BJ (cell line): ENCODE measurements at regions not wholly inside any gene's neighbourhood (a gene's known extent, or its start where the extent isn't known, plus 50 kb on each side); places are given as distances from the start of the nearest gene placed in this dataset.

Experiments used
- CTCF ChIA-PET: fragments of 350-600 bp; formaldehyde crosslinking; extraction: SDS; loops from one replicate; lab custom pipeline; 2021; ENCODE audit warnings: antibody characterized with exemption, inconsistent platforms; lab: Yijun Ruan, JAX
- POLR2A ChIA-PET: fragments of 300-600 bp; sonication (Branson Sonifier 250); formaldehyde crosslinking; extraction: SDS; loops from one replicate; lab custom pipeline; 2021; ENCODE audit warnings: antibody characterized with exemption; lab: Charles Lee
- DNase-seq: peaks from one replicate; pipeline ENCODE4 v3.0.0-alpha.2; 2011; ENCODE audit warnings: low read depth
- H3K27me3 ChIP-seq: 2 replicates; pipeline ENCODE4 v1.6.0; 2011; ENCODE audit warnings: low read length; ENCODE audit not compliant: control insufficient read depth, insufficient read depth
- H3K36me3 ChIP-seq: 2 replicates; pipeline ENCODE4 v1.5.1; 2011; ENCODE audit warnings: low read length; ENCODE audit not compliant: control insufficient read depth, insufficient read depth
- H3K4me3 ChIP-seq: 2 replicates; pipeline ENCODE4 v1.5.1; 2011; ENCODE audit warnings: low read depth, mild to moderate bottlenecking, control low read depth, low read length
- CTCF ChIP-seq: IDR thresholded peaks from 2 replicates; pipeline ENCODE4 v1.5.1; 2011; ENCODE audit warnings: low read depth, mild to moderate bottlenecking, control low read depth, inconsistent platforms, low read length, moderate library complexity; ENCODE audit not compliant: insufficient read depth

- H3K4me3 ChIP-seq, result no peak overlapping the region
- 0 out of 2 replicates have a peak, but pooled peaks cover 4% of the 10 kb centered on the region for H3K27me3 ChIP-seq
- no peaks in the 10 kb centered on the region for H3K36me3 ChIP-seq
- no peak for DNase-seq
- TF ChIP-seq CTCF, result no peak
- CTCF ChIA-PET, result no interaction called here
- POLR2A ChIA-PET, result no interaction called here
Measured at GRCh38 chr10:6713716-6714115, 133.6 kb upstream of the PRKCQ start.

- no peak for DNase-seq
- Histone ChIP-seq H3K27me3 (0 out of 2 replicates have a peak, but pooled peaks cover 4% of the 10 kb centered on the region), H3K36me3 (no peaks in the 10 kb centered on the region), H3K4me3 (no peak overlapping the region)
- ChIA-PET POLR2A (no interaction called here), CTCF (no interaction called here)
- TF ChIP-seq CTCF, result no peak
Measured at GRCh38 chr10:6713120-6713519, 133.0 kb upstream of the PRKCQ start.

GRCh38 chr10:6711881-6712280 lies 131.8 kb upstream of the PRKCQ start:
- TF ChIP-seq CTCF, result no peak
- no peak for DNase-seq
- CTCF ChIA-PET, result no interaction called here
- Histone ChIP-seq H3K27me3 (peaks cover 5% of the 10 kb centered on the region; the same call in 1 of the 2 replicates), H3K4me3 (no peak overlapping the region), H3K36me3 (no peaks in the 10 kb centered on the region)
- POLR2A ChIA-PET, result no interaction called here

- TF ChIP-seq CTCF, result no peak
Measured at GRCh38 chr10:6711408-6711841, 131.3 kb upstream of the PRKCQ start.

GRCh38 chr10:6707352-6707751 lies 127.3 kb upstream of the PRKCQ start:
- TF ChIP-seq CTCF, result no peak
- no peak overlapping the region for H3K4me3 ChIP-seq
- ChIA-PET CTCF (no interaction called here), POLR2A (no interaction called here)
- H3K27me3 ChIP-seq, result peaks cover 4% of the 10 kb centered on the region; the same call in 1 of the 2 replicates
- H3K36me3 ChIP-seq, result no peaks in the 10 kb centered on the region
- no peak for DNase-seq

More at GRCh38 chr10:6711408-6711841, 131.3 kb upstream of the PRKCQ start:
- H3K27me3 ChIP-seq, result peaks cover 5% of the 10 kb centered on the region; the same call in 1 of the 2 replicates
- no peak for DNase-seq
- H3K4me3 ChIP-seq, result no peak overlapping the region
- ChIA-PET CTCF (no interaction called here), POLR2A (no interaction called here)
- no peaks in the 10 kb centered on the region for H3K36me3 ChIP-seq
